GM12865 (cell line): ENCODE measurements at regions not wholly inside any gene's neighbourhood (a gene's known extent, or its start where the extent isn't known, plus 50 kb on each side); places are given as distances from the start of the nearest gene placed in this dataset.
A peak's percentile ranks its signal among the peaks of the same experiment; 100 is the strongest.

Source experiments
- DNase-seq: peaks from one replicate; pipeline ENCODE4 v3.0.0; 2010; ENCODE audit warnings: low read depth
- H3K4me3 ChIP-seq: 2 replicates; pipeline ENCODE4 v1.5.1; 2011; ENCODE audit warnings: mild to moderate bottlenecking, low read depth, low read length, control low read depth
- CTCF ChIP-seq: IDR thresholded peaks from 2 replicates; pipeline ENCODE4 v1.5.1; 2011; ENCODE audit warnings: low read length, control low read depth, low read depth, inconsistent platforms; ENCODE audit not compliant: insufficient read depth; ENCODE audit errors: missing control alignments

GRCh38 chr3:31445701-31446100 lies 87.0 kb upstream of the STT3B start:
- no peak for DNase-seq
- no peak overlapping the region for H3K4me3 ChIP-seq
- no peak for TF ChIP-seq CTCF

GRCh38 chr3:31448035-31448881 lies 84.5 kb upstream of the STT3B start:
- DNase-seq, result peak; percentile 83
- no peak overlapping the region for H3K4me3 ChIP-seq
- TF ChIP-seq CTCF, result peak; percentile 78

GRCh38 chr3:31448882-31449243 lies 83.9 kb upstream of the STT3B start:
- no peak for TF ChIP-seq CTCF
- DNase-seq, result no peak
- H3K4me3 ChIP-seq, result no peak overlapping the region

- peak; percentile 32 for DNase-seq
- no peak overlapping the region for H3K4me3 ChIP-seq
- no peak for TF ChIP-seq CTCF
Observed at GRCh38 chr3:31449318-31449717, 83.4 kb upstream of the STT3B start.

GRCh38 chr3:31450345-31450744 lies 82.4 kb upstream of the STT3B start:
- H3K4me3 ChIP-seq, result no peak overlapping the region
- TF ChIP-seq CTCF, result no peak
- DNase-seq, result no peak

- TF ChIP-seq CTCF, result no peak
- no peak overlapping the region for H3K4me3 ChIP-seq
- no peak for DNase-seq
Observed at GRCh38 chr3:31452495-31453106, 80.1 kb upstream of the STT3B start.
